A673 (cell line): ENCODE measurements at regions not wholly inside any gene's neighbourhood (a gene's known extent, or its start where the extent isn't known, plus 50 kb on each side); places are given as distances from the start of the nearest gene placed in this dataset.

Source experiments
- EZH2 ChIP-seq: fragments of 200-600 bp; sonication (generic); IDR thresholded peaks from 2 replicates; pipeline ENCODE4 v1.6.1; 2017; ENCODE audit warnings: borderline replicate concordance, low read depth, mild to moderate bottlenecking, mixed read lengths, antibody characterized with exemption, low read length; ENCODE audit not compliant: poor library complexity, severe bottlenecking
- TF ChIP-seq, protein P1 (sequence below): fragments of 300-800, 200-600 bp; sonication (generic); conservative IDR thresholded peaks from 2 replicates; pipeline ENCODE4 v1.5.1; 2017; ENCODE audit warnings: low read depth, mild to moderate bottlenecking, antibody characterized with exemption, low read length, moderate library complexity, mixed read lengths

DNA sequence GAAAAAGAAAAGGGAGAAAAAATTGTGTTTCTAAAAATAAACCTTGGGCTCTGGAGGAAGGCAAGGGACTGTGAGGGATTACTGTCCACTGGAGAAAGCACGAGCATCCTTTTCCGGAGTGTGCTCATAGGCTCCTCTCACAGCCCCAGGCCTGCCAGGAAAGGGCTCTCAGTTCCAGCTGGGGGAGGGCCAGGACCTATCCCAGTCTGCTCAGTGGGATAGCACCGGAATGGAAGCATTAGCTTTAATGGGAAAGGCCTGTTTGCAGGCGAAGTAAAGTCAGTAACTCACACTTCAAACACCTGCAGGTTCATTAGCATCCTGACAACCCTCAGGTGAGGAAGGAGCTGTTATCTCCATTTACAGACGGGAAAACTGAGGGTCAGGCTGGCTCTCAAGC is 113.9 kb upstream of the USP24 start:
- TF ChIP-seq, protein P1, sequence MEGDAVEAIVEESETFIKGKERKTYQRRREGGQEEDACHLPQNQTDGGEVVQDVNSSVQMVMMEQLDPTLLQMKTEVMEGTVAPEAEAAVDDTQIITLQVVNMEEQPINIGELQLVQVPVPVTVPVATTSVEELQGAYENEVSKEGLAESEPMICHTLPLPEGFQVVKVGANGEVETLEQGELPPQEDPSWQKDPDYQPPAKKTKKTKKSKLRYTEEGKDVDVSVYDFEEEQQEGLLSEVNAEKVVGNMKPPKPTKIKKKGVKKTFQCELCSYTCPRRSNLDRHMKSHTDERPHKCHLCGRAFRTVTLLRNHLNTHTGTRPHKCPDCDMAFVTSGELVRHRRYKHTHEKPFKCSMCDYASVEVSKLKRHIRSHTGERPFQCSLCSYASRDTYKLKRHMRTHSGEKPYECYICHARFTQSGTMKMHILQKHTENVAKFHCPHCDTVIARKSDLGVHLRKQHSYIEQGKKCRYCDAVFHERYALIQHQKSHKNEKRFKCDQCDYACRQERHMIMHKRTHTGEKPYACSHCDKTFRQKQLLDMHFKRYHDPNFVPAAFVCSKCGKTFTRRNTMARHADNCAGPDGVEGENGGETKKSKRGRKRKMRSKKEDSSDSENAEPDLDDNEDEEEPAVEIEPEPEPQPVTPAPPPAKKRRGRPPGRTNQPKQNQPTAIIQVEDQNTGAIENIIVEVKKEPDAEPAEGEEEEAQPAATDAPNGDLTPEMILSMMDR = no peak
- TF ChIP-seq EZH2 = no peak
